HuH-7 (cell line): ENCODE measurements at regions not wholly inside any gene's neighbourhood (a gene's known extent, or its start where the extent isn't known, plus 50 kb on each side); places are given as distances from the start of the nearest gene placed in this dataset.

ENCODE experiments used
- DNase-seq: peaks from one replicate; pipeline ENCODE4 v3.0.0; 2011; ENCODE audit warnings: low spot score

GRCh38 chr1:56222914-56223540 is 356.3 kb downstream of the PLPP3 start:
- no peak for DNase-seq

GRCh38 chr1:56220021-56220420 is 359.3 kb downstream of the PLPP3 start:
- DNase-seq, result no peak

- DNase-seq, result no peak
Observed at GRCh38 chr1:56218023-56218422, 361.3 kb downstream of the PLPP3 start.

GRCh38 chr1:56216218-56216617 is 363.1 kb downstream of the PLPP3 start:
- DNase-seq, result no peak

- no peak for DNase-seq
Observed at GRCh38 chr1:56215771-56216170, 363.6 kb downstream of the PLPP3 start.

GRCh38 chr1:56215086-56215485 is 364.3 kb downstream of the PLPP3 start:
- DNase-seq, result no peak

GRCh38 chr1:56213068-56213467 is 366.3 kb downstream of the PLPP3 start:
- DNase-seq, result no peak

GRCh38 chr1:56212143-56212542 is 367.2 kb downstream of the PLPP3 start:
- no peak for DNase-seq

- DNase-seq, result no peak
Observed at GRCh38 chr1:56206391-56206790, 373.0 kb downstream of the PLPP3 start.

GRCh38 chr1:56204206-56204605 is 375.2 kb downstream of the PLPP3 start:
- DNase-seq, result no peak

- DNase-seq, result no peak
Observed at GRCh38 chr1:56202796-56203492, 376.4 kb downstream of the PLPP3 start.

- DNase-seq, result no peak
Observed at GRCh38 chr1:56202186-56202585, 377.2 kb downstream of the PLPP3 start.

GRCh38 chr1:56200896-56201295 is 378.5 kb downstream of the PLPP3 start:
- no peak for DNase-seq

GRCh38 chr1:56200442-56200841 is 378.9 kb downstream of the PLPP3 start:
- DNase-seq, result no peak

GRCh38 chr1:56199956-56200355 is 379.4 kb downstream of the PLPP3 start:
- DNase-seq, result no peak

- DNase-seq, result no peak
Observed at GRCh38 chr1:56199061-56199460, 380.3 kb downstream of the PLPP3 start.

GRCh38 chr1:56197946-56198345 is 381.4 kb downstream of the PLPP3 start:
- no peak for DNase-seq

- DNase-seq, result no peak
Observed at GRCh38 chr1:56196839-56197238, 382.5 kb downstream of the PLPP3 start.

GRCh38 chr1:56194701-56195300 is 384.6 kb downstream of the PLPP3 start:
- no peak for DNase-seq

- DNase-seq, result no peak
Observed at GRCh38 chr1:56193656-56194055, 385.7 kb downstream of the PLPP3 start.

GRCh38 chr1:56191369-56191768 is 388.0 kb downstream of the PLPP3 start:
- no peak for DNase-seq

GRCh38 chr1:56190806-56191365 is 388.5 kb downstream of the PLPP3 start:
- no peak for DNase-seq
